ENCODE measurements at regions not wholly inside any gene's neighbourhood (a gene's known extent, or its start where the extent isn't known, plus 50 kb on each side); places are given as distances from the start of the nearest gene placed in this dataset.

GRCh38 chr6:53744321-53744720 lies 50.5 kb upstream of the LRRC1 start:
- no peak for TF ChIP-seq CTCF (IDR thresholded peaks at IDR 0.05)
- Histone ChIP-seq H3K9ac (no peak overlapping the region), H2AFZ (no peak overlapping the region), H3K79me2 (no peaks in the 10 kb centered on the region), H3K9me3 (ENCODE audit: control insufficient read depth, low read length) (no peaks in the 10 kb centered on the region), H3K4me3 (ENCODE audit: low read depth, low read length) (no peak overlapping the region), H3K4me2 (ENCODE audit: low read length) (no peak overlapping the region), H3K4me1 (peaks cover 2% of the 10 kb centered on the region), H3K36me3 (ENCODE audit: control insufficient read depth, insufficient read depth, low read length) (no peaks in the 10 kb centered on the region), H3K27me3 (ENCODE audit: control insufficient read depth, insufficient read depth, low read length) (no peaks in the 10 kb centered on the region), H3K27ac (no peak overlapping the region)

DNA sequence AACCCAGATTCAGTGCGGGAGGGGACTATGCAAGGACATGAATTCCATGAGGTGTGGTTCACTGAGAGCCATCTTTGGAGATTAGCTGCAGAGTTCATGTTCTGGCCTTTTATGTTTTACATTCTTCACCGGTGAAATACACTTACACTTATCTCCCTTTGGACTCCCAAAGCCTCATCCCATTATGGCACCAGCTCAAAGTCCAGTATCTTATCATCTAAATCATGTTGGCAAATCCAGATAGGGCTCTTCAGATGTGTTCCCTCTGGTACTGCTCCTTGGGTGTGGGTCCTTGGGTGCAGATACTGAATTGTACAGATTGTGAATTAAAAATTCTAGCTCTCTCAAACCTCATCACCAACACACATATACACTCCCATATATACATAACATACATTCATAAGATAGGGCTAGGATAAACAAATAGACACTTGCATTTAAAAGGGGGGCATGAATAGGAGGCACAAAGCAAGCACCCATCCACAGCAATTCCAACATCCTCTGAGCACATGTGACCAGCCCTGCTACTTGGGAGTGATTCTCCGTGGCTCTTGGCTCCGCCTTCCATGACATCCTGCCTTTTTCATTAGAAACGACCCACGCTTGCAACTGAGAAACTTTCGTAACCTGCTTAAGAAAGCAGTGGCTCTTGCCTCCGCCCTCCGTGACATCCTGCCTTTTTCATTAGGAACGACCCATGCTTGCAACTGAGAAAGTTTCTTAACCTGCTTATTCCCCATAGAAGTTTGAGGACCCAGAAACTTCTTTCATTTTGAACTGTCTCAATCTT lies 53.6 kb upstream of the LRRC1 start:
- Histone ChIP-seq H3K79me2 (no peaks in the 10 kb centered on the region), H3K27ac (no peak overlapping the region)
- TF ChIP-seq CTCF (IDR thresholded peaks at IDR 0.05) = no peak

GRCh38 chr6:53737746-53738145 lies 57.1 kb upstream of the LRRC1 start:
- TF ChIP-seq CTCF (IDR thresholded peaks at IDR 0.05) = no peak
- no peak overlapping the region for H3K9ac ChIP-seq
- no peak overlapping the region for H3K4me3 ChIP-seq (ENCODE audit: low read depth, low read length)
- no peak overlapping the region for H2AFZ ChIP-seq
- no peaks in the 10 kb centered on the region for H3K4me1 ChIP-seq
- no peaks in the 10 kb centered on the region for H3K27me3 ChIP-seq (ENCODE audit: control insufficient read depth, insufficient read depth, low read length)
- H3K27ac ChIP-seq = no peak overlapping the region
- no peaks in the 10 kb centered on the region for H3K79me2 ChIP-seq
- H3K36me3 ChIP-seq (ENCODE audit: control insufficient read depth, insufficient read depth, low read length) = no peaks in the 10 kb centered on the region
- H3K4me2 ChIP-seq (ENCODE audit: low read length) = no peak overlapping the region
- H3K9me3 ChIP-seq (ENCODE audit: control insufficient read depth, low read length) = no peaks in the 10 kb centered on the region

More for the DNA sequence above, 53.6 kb upstream of the LRRC1 start:
- Histone ChIP-seq H3K9ac (no peak overlapping the region), H3K9me3 (ENCODE audit: control insufficient read depth, low read length) (no peaks in the 10 kb centered on the region), H3K36me3 (ENCODE audit: control insufficient read depth, insufficient read depth, low read length) (no peaks in the 10 kb centered on the region), H3K4me3 (ENCODE audit: low read depth, low read length) (no peak overlapping the region), H3K4me1 (no peaks in the 10 kb centered on the region), H3K27me3 (ENCODE audit: control insufficient read depth, insufficient read depth, low read length) (no peaks in the 10 kb centered on the region), H3K4me2 (ENCODE audit: low read length) (no peak overlapping the region), H2AFZ (no peak overlapping the region)

GRCh38 chr6:53735896-53736295 lies 58.9 kb upstream of the LRRC1 start:
- H3K4me2 ChIP-seq (ENCODE audit: low read length) = no peak overlapping the region
- no peak overlapping the region for H3K27ac ChIP-seq
- H3K9me3 ChIP-seq (ENCODE audit: control insufficient read depth, low read length) = no peaks in the 10 kb centered on the region
- no peaks in the 10 kb centered on the region for H3K36me3 ChIP-seq (ENCODE audit: control insufficient read depth, insufficient read depth, low read length)
- H3K79me2 ChIP-seq = no peaks in the 10 kb centered on the region
- TF ChIP-seq CTCF (IDR thresholded peaks at IDR 0.05) = no peak
- H3K4me3 ChIP-seq (ENCODE audit: low read depth, low read length) = no peak overlapping the region
- H3K9ac ChIP-seq = no peak overlapping the region
- no peak overlapping the region for H2AFZ ChIP-seq
- peaks cover 6% of the 10 kb centered on the region for H3K4me1 ChIP-seq
- no peaks in the 10 kb centered on the region for H3K27me3 ChIP-seq (ENCODE audit: control insufficient read depth, insufficient read depth, low read length)
